ENCODE measurements at regions not wholly inside any gene's neighbourhood (a gene's known extent, or its start where the extent isn't known, plus 50 kb on each side); places are given as distances from the start of the nearest gene placed in this dataset.

DNA sequence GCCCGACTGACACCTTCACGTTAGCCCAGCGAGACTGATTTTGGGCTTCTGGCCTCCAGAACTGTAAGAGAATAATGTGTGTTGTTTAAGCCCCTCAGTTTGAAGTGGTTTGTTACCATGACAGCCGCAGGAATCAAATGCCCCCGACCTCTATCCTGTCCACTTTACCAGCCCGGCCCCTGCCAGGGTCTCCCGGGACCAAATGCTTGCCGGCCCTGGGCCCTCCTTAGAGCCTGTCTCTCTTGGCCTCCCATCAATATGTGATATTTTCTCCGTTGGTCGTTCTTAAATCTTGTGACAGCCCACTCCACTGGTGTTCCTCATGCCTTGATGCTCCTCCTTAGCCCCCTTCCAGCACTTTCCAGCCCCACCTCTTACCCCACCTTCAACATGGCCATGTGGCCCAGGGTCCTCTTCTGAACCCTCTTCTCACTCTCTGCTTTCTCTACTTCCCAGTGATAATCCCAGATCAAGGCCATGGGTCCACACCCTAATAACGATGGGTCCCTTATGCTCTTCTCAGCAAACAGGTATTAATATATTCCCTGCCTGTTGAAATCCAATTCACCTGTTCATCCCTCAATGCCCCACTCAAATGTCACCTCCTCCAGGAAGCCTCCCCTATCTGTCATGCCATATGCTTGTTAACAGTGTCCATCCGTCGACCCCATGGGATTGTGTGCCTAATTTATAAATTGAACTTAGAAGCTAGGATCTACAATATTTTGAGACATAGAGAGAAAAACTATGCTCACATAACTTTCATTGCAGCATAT, 192.8 kb downstream of the ZFP36L2 start:
- no peaks in the 10 kb centered on the region for H3K79me2 ChIP-seq (ENCODE audit: insufficient read depth, low read length)
- no peak for DNase-seq (ENCODE audit: low read depth, low spot score)
- no peaks in the 10 kb centered on the region for H4K20me1 ChIP-seq (ENCODE audit: insufficient read depth)
- H3K4me1 ChIP-seq (ENCODE audit: control insufficient read depth in 1 of 2, insufficient read depth in 2 of 2, low read length in 2 of 2), result no peaks in the 10 kb centered on the region
- no peaks in the 10 kb centered on the region for H3K9me3 ChIP-seq (ENCODE audit: control insufficient read depth in 1 of 2, insufficient read depth in 1 of 2, low read depth in 1 of 2, low read length in 2 of 2)
- no peak for ATAC-seq
- H3K4me2 ChIP-seq (ENCODE audit: low read length), result no peak overlapping the region
- intact Hi-C loops (cut with micrococcal nuclease), result no loop called here
- H2AFZ ChIP-seq (ENCODE audit: low read depth, low read length, poor library complexity, severe bottlenecking), result no peak overlapping the region
- CTCF ChIA-PET, result no interaction called here
- no peak for TF ChIP-seq EGR1 (IDR thresholded peaks at IDR 0.05; ENCODE audit: low read depth)
- TF ChIP-seq, protein P1, sequence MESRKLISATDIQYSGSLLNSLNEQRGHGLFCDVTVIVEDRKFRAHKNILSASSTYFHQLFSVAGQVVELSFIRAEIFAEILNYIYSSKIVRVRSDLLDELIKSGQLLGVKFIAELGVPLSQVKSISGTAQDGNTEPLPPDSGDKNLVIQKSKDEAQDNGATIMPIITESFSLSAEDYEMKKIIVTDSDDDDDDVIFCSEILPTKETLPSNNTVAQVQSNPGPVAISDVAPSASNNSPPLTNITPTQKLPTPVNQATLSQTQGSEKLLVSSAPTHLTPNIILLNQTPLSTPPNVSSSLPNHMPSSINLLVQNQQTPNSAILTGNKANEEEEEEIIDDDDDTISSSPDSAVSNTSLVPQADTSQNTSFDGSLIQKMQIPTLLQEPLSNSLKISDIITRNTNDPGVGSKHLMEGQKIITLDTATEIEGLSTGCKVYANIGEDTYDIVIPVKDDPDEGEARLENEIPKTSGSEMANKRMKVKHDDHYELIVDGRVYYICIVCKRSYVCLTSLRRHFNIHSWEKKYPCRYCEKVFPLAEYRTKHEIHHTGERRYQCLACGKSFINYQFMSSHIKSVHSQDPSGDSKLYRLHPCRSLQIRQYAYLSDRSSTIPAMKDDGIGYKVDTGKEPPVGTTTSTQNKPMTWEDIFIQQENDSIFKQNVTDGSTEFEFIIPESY (IDR thresholded peaks at IDR 0.05; ENCODE audit: extremely low read depth, insufficient replicate concordance, low read length), result no peak
- no peak for TF ChIP-seq ELF1 (IDR thresholded peaks at IDR 0.05; ENCODE audit: borderline replicate concordance, low read depth)
- no peak for TF ChIP-seq FOSL1 (IDR thresholded peaks at IDR 0.05; ENCODE audit: low read depth)
- H3K36me3 ChIP-seq (ENCODE audit: control insufficient read depth in 1 of 2, insufficient read depth in 2 of 2, low read length in 2 of 2), result no peaks in the 10 kb centered on the region
- no peak overlapping the region for H3K4me3 ChIP-seq (replicated peaks in 1 of 2; ENCODE audit: low read depth in 1 of 2, low read length in 2 of 2)
- RAD21 ChIA-PET (ENCODE audit: low non-redundant PET in 1 of 2, low total read pairs in 2 of 2, uncharacterized antibody in 2 of 2, unreplicated experiment in 2 of 2), result no interaction called here
- H3K27ac ChIP-seq (ENCODE audit: low read depth, low read length), result no peak overlapping the region
- BruUV-seq (replicated peaks), result no TSS peak
- H3K27me3 ChIP-seq (ENCODE audit: insufficient read depth, low read length), result 0 out of 2 replicates have a peak, but pooled peaks cover 2% of the 10 kb centered on the region
- POLR2A ChIA-PET, result no interaction called here
- H3K9me2 ChIP-seq (ENCODE audit: insufficient read depth), result no peaks in the 10 kb centered on the region
- no peak overlapping the region for H3K9ac ChIP-seq (ENCODE audit: low read length)

DNA sequence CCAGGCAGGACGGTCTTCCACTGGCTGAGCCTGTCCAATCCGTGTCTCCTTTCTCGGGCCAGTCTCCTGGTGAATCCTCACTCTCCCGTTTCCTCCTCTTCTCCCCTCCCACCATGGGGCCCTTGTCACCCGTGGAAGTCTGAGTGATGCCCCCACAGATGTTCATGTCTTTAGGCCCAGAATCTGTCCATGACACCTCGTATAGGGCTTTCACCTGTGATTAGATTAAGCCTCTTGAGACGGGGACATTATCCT, 193.5 kb downstream of the ZFP36L2 start:
- Histone ChIP-seq H3K79me2 (ENCODE audit: insufficient read depth, low read length) (no peaks in the 10 kb centered on the region), H3K4me3 (replicated peaks in 1 of 2; ENCODE audit: low read depth in 1 of 2, low read length in 2 of 2) (no peak overlapping the region), H2AFZ (ENCODE audit: low read depth, low read length, poor library complexity, severe bottlenecking) (no peak overlapping the region), H3K27ac (ENCODE audit: low read depth, low read length) (no peak overlapping the region), H3K9ac (ENCODE audit: low read length) (no peak overlapping the region), H3K4me1 (ENCODE audit: control insufficient read depth in 1 of 2, insufficient read depth in 2 of 2, low read length in 2 of 2) (no peaks in the 10 kb centered on the region), H4K20me1 (ENCODE audit: insufficient read depth) (no peaks in the 10 kb centered on the region), H3K36me3 (ENCODE audit: control insufficient read depth in 1 of 2, insufficient read depth in 2 of 2, low read length in 2 of 2) (no peaks in the 10 kb centered on the region), H3K4me2 (ENCODE audit: low read length) (no peak overlapping the region), H3K9me2 (ENCODE audit: insufficient read depth) (no peaks in the 10 kb centered on the region), H3K9me3 (ENCODE audit: control insufficient read depth in 1 of 2, insufficient read depth in 1 of 2, low read depth in 1 of 2, low read length in 2 of 2) (no peaks in the 10 kb centered on the region), H3K27me3 (ENCODE audit: insufficient read depth, low read length) (0 out of 2 replicates have a peak, but pooled peaks cover 2% of the 10 kb centered on the region)
- DNase-seq (ENCODE audit: low read depth, low spot score) (no peak), ATAC-seq (no peak)
- BruUV-seq (replicated peaks), result no TSS peak
- CTCF ChIA-PET, result no interaction called here
- intact Hi-C loops (cut with micrococcal nuclease), result no loop called here
- POLR2A ChIA-PET, result no interaction called here
- RAD21 ChIA-PET (ENCODE audit: low non-redundant PET in 1 of 2, low total read pairs in 2 of 2, uncharacterized antibody in 2 of 2, unreplicated experiment in 2 of 2), result no interaction called here
- TF ChIP-seq ZNF274 (IDR thresholded peaks at IDR 0.05; ENCODE audit: low read depth, low read length) (no peak), TCF7L2 (IDR thresholded peaks at IDR 0.05; ENCODE audit: borderline replicate concordance, extremely low read depth, insufficient read depth, insufficient read length) (no peak)
- TF ChIP-seq, protein P2, sequence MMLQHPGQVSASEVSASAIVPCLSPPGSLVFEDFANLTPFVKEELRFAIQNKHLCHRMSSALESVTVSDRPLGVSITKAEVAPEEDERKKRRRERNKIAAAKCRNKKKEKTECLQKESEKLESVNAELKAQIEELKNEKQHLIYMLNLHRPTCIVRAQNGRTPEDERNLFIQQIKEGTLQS (IDR thresholded peaks at IDR 0.05), result no peak
- TF ChIP-seq, protein P3, sequence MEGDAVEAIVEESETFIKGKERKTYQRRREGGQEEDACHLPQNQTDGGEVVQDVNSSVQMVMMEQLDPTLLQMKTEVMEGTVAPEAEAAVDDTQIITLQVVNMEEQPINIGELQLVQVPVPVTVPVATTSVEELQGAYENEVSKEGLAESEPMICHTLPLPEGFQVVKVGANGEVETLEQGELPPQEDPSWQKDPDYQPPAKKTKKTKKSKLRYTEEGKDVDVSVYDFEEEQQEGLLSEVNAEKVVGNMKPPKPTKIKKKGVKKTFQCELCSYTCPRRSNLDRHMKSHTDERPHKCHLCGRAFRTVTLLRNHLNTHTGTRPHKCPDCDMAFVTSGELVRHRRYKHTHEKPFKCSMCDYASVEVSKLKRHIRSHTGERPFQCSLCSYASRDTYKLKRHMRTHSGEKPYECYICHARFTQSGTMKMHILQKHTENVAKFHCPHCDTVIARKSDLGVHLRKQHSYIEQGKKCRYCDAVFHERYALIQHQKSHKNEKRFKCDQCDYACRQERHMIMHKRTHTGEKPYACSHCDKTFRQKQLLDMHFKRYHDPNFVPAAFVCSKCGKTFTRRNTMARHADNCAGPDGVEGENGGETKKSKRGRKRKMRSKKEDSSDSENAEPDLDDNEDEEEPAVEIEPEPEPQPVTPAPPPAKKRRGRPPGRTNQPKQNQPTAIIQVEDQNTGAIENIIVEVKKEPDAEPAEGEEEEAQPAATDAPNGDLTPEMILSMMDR (IDR thresholded peaks at IDR 0.05 in 2 of 3, conservative IDR thresholded peaks at IDR 0.05 in 1 of 3; ENCODE audit: borderline replicate concordance in 1 of 3, insufficient read depth in 1 of 3, low read depth in 2 of 3, low read length in 2 of 3), result no peak
- TF ChIP-seq, protein P1 (IDR thresholded peaks at IDR 0.05; ENCODE audit: extremely low read depth, insufficient replicate concordance, low read length), result no peak
